ENCODE measurements at regions not wholly inside any gene's neighbourhood (a gene's known extent, or its start where the extent isn't known, plus 50 kb on each side); places are given as distances from the start of the nearest gene placed in this dataset.

DNA sequence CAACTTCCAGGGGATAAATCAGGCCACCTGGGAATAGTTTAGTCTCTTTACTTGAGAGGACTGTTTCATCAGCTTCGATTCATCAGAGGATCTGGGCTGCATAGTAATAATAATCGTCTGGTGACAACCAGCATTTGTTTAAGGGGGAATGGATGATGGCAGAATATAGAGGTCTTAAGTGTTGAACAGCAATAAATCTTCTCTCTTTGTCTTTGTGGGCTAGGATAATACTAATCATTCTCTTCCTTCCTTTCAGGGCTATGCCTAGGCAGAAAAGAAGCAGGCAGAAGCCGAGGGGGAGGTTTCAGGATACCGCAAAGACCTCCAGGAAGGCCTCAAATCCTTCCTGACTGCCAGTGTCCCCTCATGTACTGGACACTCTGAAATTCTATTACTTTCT lies 150.4 kb upstream of the GAREM1 start:
- DNase-seq (ENCODE audit: low spot score), result no peak

DNA sequence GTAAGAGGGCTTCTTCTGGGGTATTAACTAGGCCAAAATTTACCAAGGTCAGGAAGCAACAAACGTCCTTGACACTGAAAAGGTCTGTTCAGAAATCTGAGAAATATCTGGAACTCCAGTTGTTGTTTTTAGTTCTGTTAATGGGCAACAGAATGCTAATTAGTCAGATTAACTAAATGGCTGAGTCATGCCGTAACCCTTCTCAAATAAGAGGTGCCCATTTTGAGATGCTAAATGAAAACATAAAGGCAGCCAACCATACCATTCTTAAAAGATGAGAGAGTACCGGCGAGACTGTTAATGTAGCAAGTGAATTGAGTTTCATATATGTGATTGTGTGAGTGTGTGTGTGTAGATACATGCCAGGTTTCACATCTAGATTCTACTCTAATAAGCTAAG lies 147.9 kb upstream of the GAREM1 start:
- no peak for DNase-seq (ENCODE audit: low spot score)

DNA sequence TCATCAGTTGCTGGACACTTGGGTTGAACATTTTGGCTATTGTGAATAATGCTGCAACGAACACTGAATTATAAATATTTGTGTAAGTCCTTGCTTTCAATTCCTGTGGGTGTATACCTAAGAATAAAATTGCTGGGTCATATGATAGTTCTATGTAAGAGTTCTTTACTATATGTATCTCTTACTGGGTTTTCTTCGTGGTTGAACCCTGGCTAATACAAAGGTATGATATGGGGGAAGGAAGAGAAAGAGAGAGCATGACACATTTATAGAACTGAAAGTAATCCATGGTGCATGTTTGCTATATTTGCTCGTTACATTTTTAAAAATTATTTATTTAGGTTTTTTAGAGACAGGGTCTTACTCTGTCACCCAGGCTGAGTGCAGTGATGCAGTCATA lies 143.1 kb upstream of the GAREM1 start:
- DNase-seq (ENCODE audit: low spot score), result no peak

DNA sequence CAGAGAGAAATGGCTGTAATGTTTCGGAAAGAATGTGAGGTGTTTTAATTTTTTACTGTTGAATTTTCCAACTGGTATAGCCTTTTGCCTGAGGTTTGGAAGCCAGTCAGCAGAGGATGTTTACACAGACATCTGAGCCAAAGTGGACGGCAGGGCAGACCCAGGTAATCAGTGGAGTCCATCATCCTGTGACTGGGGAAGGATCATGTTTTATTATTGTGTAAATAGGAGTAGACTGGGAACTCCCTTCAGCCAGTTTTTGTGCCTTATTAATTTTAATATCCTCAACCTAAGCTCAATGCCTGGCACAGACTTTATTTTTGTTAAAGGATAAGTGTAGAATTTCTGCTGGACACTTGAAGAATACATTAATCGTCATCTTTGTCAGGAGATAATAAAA lies 142.0 kb upstream of the GAREM1 start:
- peak; percentile 0 for DNase-seq (ENCODE audit: low spot score)

DNA sequence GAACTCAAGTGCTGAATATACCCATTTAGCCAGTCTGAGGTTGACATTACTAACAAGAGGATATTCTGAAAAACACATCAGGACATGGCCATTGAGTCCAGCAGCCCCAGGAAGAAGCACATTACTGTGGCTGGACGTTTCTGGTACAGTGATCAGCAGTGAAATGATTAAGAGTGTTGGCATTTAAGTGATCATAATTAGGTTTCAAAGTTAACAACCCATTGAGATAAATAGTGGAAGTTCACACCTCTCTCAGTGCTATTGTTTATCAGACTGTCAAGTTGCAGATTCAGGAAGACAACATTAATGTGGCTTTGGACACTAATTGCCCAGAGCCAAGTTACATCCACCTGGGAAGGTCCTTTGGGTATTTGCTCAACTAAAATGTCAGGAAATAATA lies 139.5 kb upstream of the GAREM1 start:
- no peak for DNase-seq (ENCODE audit: low spot score)

DNA sequence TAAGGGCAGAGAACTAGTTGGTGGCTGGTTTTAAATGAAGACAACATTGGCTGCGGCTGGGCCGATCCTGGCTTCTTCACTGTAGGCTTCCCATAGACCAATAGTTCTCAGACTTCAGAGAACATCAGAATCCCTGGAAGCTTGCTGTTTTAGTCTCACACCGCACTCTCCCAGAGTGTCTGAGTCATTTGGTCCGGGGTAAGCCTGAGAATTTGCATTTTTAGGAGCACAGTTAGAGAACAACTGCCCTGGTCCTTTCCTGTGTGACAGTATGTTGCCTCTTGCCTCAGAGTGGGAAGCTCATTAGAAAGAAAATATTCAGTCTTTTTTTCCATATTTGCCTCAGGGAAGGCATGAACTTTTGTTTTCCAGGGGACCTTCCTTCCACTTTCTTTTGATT lies 137.1 kb upstream of the GAREM1 start:
- no peak for DNase-seq (ENCODE audit: low spot score)

DNA sequence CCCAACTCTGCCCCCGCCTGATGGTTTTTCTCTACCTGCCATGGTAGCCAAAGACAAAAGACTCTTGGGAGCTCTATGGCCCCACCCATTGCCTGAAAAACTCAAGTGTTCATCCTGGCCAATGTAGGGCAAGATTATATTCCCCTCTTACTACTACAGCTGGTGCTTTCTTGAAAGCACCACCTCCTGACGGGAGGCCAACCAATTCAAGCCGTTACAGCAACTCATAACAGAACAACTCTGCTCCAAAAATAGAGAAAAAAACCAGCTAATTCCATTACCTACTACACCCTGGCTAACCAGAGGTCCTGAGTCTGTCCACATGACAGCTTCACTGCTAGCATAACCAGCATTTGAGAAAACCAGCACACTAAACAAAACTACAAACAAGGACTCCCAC lies 127.5 kb upstream of the GAREM1 start:
- no peak for DNase-seq (ENCODE audit: low spot score)

DNA sequence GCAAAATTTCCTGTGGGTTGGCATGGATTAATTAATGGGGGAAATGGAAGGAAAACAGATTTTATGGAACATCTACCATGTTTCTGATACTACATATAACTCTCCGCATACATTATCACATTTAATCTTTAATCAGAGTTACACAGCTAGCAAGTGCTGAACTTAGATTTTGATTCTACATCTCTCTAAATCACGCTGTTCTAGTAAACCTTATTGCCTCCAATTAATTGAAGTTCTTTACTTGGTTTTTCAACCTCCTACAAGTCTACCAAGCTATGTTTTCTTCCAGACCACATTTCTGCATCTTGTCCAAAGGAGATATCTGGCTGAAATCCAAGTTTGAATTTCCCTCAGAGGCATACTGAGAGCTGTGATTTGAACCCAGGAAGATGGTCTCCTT lies 125.8 kb upstream of the GAREM1 start:
- DNase-seq (ENCODE audit: low spot score), result no peak

DNA sequence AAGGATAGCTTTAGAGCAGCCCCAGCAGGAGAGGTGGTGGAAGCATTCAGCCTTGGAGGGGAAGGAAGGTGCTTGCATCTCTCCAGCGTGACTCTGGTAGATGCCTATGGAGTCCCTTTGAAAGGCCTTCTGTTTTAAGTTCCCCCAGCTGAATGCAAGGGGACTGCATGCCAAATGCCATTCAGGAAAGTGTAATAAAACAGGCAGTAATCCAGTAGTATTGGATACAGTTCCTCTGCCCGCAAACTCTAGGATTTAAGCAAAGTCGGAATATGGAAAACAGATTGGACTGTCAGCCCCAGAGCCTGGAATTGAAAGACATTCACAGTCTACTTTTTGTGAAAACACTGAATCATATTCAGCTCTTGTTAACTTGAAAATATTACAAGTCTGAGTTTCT lies 125.2 kb upstream of the GAREM1 start:
- DNase-seq (ENCODE audit: low spot score), result no peak

DNA sequence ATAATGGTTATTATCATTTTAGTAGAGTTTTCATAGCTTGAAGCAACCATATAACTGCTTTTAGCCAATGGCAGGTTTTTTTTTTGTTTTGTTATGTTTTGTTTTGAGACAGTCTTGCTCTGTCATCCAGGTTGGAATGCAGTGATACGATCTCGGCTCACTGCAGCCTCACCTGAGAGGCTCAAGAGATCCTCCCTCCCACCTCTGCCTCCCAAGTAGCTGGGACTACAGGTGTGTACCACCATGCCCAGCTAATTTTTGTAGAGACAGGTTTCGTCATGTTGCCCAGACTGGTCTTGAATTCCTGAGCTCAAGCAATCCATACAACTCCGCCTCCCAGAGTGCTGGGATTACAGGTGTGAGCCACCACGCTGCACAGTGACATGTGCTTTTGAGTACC lies 117.5 kb upstream of the GAREM1 start:
- no peak for DNase-seq (ENCODE audit: low spot score)

DNA sequence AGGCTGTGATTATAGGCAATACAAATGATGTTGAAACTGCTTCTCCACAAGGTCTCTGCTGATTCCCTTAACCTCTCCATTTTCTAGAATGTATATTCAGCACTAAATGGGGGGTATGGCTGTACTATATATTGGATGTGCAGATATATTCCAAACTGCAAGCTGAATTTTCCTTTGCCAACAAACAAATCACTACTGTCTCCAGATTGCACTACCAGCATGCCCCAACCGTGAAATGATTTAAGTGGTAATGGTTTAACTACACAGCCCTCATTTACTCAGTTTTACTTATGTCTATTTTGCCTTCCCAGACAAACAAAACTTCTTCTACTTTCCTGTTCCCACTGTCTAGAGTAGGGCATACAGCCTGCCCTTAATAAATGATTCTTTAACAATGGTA lies 112.7 kb upstream of the GAREM1 start:
- no peak for DNase-seq (ENCODE audit: low spot score)

DNA sequence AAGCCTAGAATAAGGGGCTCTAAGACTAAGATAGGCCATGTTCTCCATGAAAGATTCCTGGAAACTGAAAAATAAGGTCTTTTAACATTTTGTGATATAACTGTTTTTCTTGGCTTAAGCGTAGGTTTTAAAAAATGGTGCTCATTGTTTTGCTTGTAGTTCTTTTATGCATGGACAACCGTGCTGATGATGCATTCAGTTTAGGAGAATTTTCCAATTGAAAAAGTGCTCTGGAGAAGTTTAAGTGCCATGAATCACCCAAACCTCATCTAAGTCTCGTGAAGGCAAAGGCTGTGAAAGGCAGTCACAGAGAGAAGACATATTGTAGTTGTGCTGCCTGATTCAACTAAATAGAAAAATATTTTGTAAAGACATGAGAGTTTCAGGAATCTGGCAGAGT lies 111.8 kb upstream of the GAREM1 start:
- no peak for DNase-seq (ENCODE audit: low spot score)

DNA sequence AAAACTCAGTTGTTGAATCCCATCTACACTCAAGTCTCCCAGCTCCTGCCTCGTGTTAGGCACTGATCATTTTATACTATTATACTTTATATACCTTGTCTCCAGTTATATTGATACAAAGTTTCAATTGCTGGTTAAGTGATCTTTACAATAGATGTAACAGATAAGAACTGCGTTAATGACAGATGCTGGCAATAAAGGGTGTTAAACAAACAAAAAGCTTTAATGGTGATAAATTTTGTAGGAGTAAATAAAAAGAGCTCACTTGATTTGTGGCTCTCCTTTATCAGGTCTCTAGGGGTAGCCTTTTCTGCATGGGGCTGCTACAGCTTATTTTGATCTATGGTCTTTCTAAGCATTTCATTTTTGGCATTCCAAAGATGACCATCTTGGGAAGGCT lies 106.9 kb upstream of the GAREM1 start:
- DNase-seq (ENCODE audit: low spot score), result no peak

DNA sequence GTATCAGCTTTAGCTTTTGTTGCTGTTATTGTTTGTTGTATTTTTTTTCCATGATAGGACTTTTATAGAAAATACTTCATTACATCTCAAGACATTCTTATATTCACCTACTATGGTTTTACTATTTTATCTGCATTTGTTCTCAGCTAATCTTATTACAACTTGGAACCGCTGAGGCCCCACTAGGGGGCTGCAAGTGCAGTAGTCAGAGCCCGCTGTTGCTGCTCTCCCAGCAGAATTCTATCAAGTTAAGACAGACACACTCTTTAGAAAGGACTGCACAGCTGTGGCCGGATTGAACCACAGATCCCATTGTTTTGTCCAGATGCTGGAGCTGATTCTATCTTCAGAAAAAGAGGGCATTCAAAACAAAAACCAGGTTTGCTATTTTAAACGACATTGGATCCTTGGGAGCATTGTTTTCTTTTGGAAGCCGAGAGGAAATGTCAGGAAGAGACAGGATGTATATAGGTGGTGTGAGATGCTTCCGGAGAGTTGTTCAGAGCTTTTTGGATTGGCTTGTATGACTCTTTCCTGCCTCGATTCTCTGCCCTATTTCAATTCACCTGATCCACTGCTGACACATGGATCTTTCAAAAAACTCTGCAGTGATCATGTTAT lies 105.7 kb upstream of the GAREM1 start:
- peak; percentile 7 for DNase-seq (ENCODE audit: low spot score)

DNA sequence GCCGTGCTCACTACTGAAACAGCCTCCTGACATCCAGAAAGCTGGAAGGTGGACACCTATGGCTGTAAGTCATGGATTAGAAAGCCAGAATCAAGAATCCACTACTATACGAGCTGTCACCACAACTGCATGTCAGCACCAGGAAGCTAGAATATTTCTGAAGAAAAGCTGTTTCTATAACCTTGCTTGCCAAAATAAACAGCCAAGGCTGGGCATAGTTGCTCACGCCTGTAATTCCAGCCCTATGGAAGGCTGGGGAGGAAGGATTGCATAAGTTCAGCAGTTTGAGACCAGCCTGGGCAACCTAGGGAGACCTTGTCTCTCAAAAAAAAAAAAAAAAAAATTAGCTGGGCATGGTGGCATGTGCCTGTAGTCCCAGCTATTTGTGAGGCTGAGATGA lies 96.3 kb upstream of the GAREM1 start:
- DNase-seq (ENCODE audit: low spot score), result no peak

DNA sequence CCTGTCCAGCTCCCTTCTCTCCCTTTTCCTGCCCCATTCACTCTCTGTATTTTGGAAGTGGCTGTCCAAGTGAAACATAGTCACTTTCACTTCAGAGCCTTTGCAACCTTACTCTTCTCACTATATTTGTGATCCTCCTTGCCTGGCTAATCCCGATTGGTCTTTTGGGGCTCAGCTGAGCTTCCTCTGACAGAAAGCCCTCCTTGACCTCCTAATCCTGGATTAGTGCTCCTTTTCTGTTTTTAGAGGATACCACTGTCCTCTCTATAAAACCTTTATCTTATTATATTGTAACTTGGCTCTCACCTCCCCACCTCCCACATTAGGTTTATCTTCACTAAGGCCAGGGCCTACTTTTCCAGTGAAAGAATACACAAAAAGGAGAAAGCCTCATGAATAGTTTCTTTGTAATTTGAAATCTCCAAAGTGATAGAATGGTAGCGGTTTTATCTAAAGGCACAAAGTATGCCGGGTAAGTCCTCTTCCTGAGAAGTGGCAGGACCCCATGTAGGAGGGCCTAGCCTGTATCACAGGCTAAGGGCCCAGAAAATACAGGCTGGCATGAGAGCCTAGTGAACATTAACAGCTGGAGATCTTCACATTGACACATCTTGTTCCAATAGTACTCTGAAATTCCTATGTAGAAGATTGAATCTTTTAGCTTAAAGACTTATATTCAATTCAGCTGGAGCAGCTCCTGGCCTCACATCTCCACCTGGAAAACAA lies 83.1 kb upstream of the GAREM1 start:
- DNase-seq (ENCODE audit: low spot score), result no peak

DNA sequence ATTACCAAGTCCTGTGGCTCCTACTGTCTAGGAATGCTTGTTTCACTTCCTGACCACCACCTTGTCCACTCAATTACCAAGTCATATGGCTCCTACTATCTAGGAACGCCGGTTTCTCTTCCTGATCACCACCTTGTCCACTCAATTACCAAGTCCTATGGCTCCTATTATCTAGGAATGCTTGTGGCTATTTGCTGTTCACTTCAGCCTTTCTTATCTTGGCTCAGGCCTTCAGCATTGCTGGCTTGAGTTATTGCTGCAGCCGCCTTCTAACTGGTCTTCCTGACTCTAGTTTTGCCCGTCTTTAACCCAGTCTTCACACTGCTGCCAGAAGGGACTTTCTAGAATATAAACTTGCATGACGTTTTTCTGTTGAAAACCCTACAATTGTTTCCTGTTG lies 82.5 kb upstream of the GAREM1 start:
- no peak for DNase-seq (ENCODE audit: low spot score)

DNA sequence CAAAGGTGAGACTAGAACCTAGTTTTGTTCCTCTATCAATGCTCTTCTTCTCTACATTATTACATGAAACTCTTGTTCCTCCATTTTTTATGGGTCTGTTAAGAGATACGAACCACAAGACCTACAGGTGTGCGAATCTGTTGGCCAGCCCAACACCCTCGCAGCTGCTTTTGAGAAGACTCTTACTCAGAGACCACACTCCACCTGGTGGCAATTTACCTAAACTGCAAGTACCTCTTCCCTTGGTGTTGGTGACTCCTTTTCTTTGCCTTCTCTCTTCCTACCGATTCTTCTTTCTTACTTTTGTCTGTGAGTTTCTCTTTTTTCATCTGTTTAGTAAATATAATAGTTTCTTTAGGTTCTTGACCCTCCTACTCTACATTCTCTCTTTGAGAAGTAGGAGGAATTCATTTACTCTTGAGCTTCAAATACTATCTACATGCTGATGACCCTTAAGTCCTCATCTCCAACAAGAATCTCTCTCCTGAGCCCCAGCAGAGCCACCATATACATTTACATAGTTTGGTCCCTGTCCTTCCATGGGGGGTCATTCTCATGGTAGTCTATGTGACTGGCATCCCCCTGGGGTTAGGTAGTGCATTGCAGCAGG lies 81.8 kb upstream of the GAREM1 start:
- peak; percentile 51 for DNase-seq (ENCODE audit: low spot score)

DNA sequence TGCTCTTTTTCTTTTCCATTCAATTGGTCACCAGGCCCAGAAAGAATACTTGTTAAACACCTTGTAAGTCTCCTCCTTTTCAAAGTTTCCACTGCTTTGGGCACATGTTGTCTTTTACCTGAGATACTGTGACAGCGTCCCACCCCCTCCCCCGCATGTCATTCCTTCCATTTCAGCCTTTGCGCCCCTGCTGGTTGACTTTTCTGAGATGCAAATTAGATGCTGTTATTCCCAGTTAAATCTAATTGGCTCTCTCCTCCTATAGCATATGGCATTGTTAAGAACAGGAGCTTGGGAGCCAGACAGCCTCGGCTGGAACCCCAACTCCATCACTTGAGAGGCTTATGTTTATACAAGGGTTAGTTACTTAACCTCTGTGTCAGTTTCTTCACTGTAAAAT lies 80.3 kb upstream of the GAREM1 start:
- no peak for DNase-seq (ENCODE audit: low spot score)

DNA sequence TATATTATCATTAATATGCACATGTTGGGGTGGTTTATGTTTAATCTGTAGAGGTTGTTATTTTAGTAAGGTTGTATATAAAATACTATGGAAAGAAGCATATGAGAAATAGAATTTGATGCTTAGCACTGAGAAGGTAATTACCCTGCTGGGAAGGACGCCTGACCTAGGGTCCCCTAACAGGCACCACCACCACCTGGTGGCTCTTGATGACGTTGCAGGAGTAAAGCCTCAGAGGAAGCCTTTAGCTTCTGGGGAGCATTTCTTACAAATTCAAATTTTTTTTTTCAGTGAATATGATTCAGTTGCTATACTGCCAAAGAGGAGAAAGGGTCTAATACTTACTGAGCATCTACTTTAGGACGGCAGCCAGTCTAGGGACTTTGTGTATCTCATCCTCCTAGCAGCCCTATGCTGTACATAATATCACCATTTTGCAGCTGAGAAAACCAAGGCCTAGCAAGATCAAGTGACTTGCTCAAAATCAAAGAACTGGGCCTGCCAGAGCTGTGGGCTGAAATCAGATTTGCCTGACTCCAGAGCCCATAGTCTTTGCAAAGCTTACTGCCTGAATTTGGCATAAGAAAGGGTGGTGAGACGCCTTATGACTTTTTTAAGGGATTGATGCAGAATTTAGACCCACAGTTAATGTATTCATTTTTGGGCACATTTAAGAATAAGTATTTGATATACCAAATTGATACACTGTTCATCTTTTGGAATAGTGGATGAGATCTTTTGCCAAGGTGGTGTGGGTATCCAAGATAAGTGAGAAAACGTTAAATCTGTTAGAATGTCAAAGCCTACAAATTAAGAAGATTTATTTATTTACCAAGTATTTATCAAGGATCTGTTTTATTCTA lies 78.8 kb upstream of the GAREM1 start:
- peak; percentile 17 for DNase-seq (ENCODE audit: low spot score)

DNA sequence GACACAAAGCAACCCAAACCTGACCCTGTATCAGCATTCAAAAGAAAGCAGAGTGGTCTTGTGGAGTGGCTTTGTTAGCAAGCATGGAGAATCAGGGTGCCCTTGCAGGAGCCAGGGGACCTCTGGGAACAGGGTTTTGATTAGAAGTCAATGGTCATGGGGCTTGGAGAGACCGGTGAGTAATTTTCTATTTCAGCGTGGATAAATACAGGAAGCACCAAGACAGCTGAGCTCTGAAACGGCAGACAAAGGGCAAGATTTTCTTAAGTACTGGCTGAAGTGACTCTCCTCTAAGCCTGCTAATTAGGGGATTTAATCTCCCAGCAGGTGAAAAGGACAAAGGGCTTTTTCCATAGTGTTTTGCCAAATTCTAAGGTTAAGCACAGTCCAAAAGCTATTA lies 78.0 kb upstream of the GAREM1 start:
- no peak for DNase-seq (ENCODE audit: low spot score)

DNA sequence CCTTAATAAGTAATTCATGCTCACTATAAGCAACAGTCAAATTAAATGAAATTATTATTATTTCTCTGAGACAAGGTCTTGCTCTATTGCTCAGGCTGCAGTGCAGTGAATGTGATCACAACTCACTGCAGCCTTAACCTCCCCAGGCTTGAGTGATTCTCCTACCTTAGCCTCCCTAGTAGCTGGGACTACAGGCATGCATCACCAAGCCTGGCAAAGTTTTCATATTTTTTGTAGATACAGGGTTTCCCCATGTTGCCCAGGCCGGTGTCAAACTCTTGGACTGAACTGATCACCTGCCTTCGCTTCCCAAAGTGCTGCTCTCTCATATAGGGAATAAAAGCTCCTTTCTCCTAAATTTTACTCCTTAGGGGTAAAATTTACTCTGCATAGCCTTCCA lies 74.9 kb upstream of the GAREM1 start:
- DNase-seq (ENCODE audit: low spot score), result no peak

DNA sequence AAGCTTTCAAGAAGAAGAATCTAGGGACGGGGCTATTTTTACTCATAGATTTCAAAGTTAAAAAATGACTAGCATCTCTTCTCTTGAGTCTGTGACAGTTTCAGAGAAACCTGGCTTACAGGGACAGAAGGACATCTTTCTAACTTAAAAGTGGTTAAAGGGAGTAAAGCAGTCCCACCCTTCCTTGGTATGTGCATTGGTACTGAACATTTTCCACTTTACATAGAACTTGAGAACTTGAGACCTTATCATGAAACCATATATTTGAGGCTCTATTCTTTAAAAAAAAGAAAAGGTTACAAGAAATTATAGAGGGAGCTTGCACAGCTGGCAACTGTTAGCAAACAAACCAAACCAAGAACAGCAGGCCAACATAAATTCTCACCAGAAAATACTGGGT lies 73.4 kb upstream of the GAREM1 start:
- DNase-seq (ENCODE audit: low spot score), result no peak
